Naive thymus-derived CD8-positive, alpha-beta T cell (primary cell): ENCODE measurements at regions not wholly inside any gene's neighbourhood (a gene's known extent, or its start where the extent isn't known, plus 50 kb on each side); places are given as distances from the start of the nearest gene placed in this dataset.

Experiments used
- ATAC-seq, 2 donors: fragments of 150-1000 bp; cut with Tn5 transposase in 1 of 2; sonication (Bioruptor Pico), chemical (Tn5 transposase) in 1 of 2; 1 replicate in 1 of 2; 2 replicates in 1 of 2; pipeline ENCODE4 v1.10.0; 2021; ENCODE audit warnings: mild to moderate bottlenecking in 2 of 2, moderate library complexity in 2 of 2
- POLR2A ChIA-PET: fragments of 350-600 bp; sonication (Branson Sonifier 250); formaldehyde crosslinking; loops from one replicate; lab custom pipeline; 2021; ENCODE audit warnings: antibody characterized with exemption; lab: Charles Lee
- DNase-seq, 10 donors: peaks; one replicate each; pipeline versions ENCODE4 v3.0.0 to v3.0.0-alpha.2; 2020 to 2022
- H3K27ac Mint-ChIP-seq, 10 donors: one replicate each; pipeline ENCODE4 v1.8.0; 2020 to 2022; ENCODE audit warnings: mild to moderate bottlenecking in 10 of 10, mixed read lengths in 10 of 10, moderate library complexity in 4 of 10, inconsistent platforms in 1 of 10
- H3K27me3 Mint-ChIP-seq, 5 donors: one replicate each; pipeline ENCODE4 v1.8.0; 2021 to 2022; ENCODE audit warnings: mixed read lengths in 5 of 5
- H3K36me3 Mint-ChIP-seq, 3 donors: one replicate each; pipeline ENCODE4 v1.8.0; 2020 to 2022; ENCODE audit warnings: mixed read lengths in 3 of 3, mild to moderate bottlenecking in 2 of 3, inconsistent platforms in 1 of 3
- H3K4me1 Mint-ChIP-seq, 4 donors: one replicate each; pipeline ENCODE4 v1.8.0; 2021 to 2022; ENCODE audit warnings: mixed read lengths in 4 of 4
- H3K4me3 Mint-ChIP-seq, 10 donors: one replicate each; pipeline ENCODE4 v1.8.0; 2020 to 2022; ENCODE audit warnings: mild to moderate bottlenecking in 10 of 10, mixed read lengths in 10 of 10, moderate library complexity in 6 of 10, inconsistent platforms in 1 of 10
- H3K9me3 Mint-ChIP-seq, 9 donors: one replicate each; pipeline ENCODE4 v1.8.0; 2020 to 2022; ENCODE audit warnings: mixed read lengths in 9 of 9, mild to moderate bottlenecking in 3 of 9, inconsistent platforms in 1 of 9, moderate library complexity in 1 of 9

- DNase-seq (no peak), ATAC-seq (no peak)
- Mint-ChIP-seq H3K4me3 (no peak overlapping the region), H3K4me1 (no peaks in the 10 kb centered on the region), H3K27me3 (no peaks in the 10 kb centered on the region), H3K9me3 (peaks cover 0 to 10% (median 0%) of the 10 kb centered on the region in 9 donors), H3K27ac (no peak overlapping the region), H3K36me3 (no peaks in the 10 kb centered on the region)
- POLR2A ChIA-PET, result no interaction called here
Measured at GRCh38 chr11:100545556-100545955, 141.5 kb upstream of the ARHGAP42 start.

- no peak overlapping the region for H3K4me3 Mint-ChIP-seq
- DNase-seq (no peak), ATAC-seq (no peak)
- POLR2A ChIA-PET, result no interaction called here
- H3K27me3 Mint-ChIP-seq, result no peaks in the 10 kb centered on the region
- H3K36me3 Mint-ChIP-seq, result no peaks in the 10 kb centered on the region
- H3K9me3 Mint-ChIP-seq, result peaks cover 0 to 6% (median 0%) of the 10 kb centered on the region in 9 donors
- H3K27ac Mint-ChIP-seq, result no peak overlapping the region
- H3K4me1 Mint-ChIP-seq, result no peaks in the 10 kb centered on the region
Measured at GRCh38 chr11:100545970-100546369, 141.1 kb upstream of the ARHGAP42 start.

- POLR2A ChIA-PET, result no interaction called here
- no peak for ATAC-seq
- no peaks in the 10 kb centered on the region for H3K4me1 Mint-ChIP-seq
- H3K36me3 Mint-ChIP-seq, result no peaks in the 10 kb centered on the region
- H3K9me3 Mint-ChIP-seq, result peaks cover 0 to 6% (median 0%) of the 10 kb centered on the region in 9 donors
- H3K27ac Mint-ChIP-seq, result no peak overlapping the region
- no peaks in the 10 kb centered on the region for H3K27me3 Mint-ChIP-seq
- no peak overlapping the region for H3K4me3 Mint-ChIP-seq
- DNase-seq, result no peak
Measured at GRCh38 chr11:100546714-100547113, 140.4 kb upstream of the ARHGAP42 start.

- no peak overlapping the region for H3K4me3 Mint-ChIP-seq
- no peaks in the 10 kb centered on the region for H3K36me3 Mint-ChIP-seq
- ATAC-seq (no peak), DNase-seq (no peak)
- POLR2A ChIA-PET, result no interaction called here
- H3K27me3 Mint-ChIP-seq, result peaks cover 1 to 8% (median 3%) of the 10 kb centered on the region in 5 donors
- H3K27ac Mint-ChIP-seq, result no peak overlapping the region
- peaks cover 0 to 8% (median 0%) of the 10 kb centered on the region in 9 donors for H3K9me3 Mint-ChIP-seq
- no peaks in the 10 kb centered on the region for H3K4me1 Mint-ChIP-seq
Measured at GRCh38 chr11:100550298-100550697, 136.8 kb upstream of the ARHGAP42 start.

GRCh38 chr11:100550912-100551632 is 136.0 kb upstream of the ARHGAP42 start:
- no peaks in the 10 kb centered on the region for H3K36me3 Mint-ChIP-seq
- no peaks in the 10 kb centered on the region for H3K4me1 Mint-ChIP-seq
- H3K4me3 Mint-ChIP-seq, result no peak overlapping the region
- H3K27me3 Mint-ChIP-seq, result peaks cover 1 to 9% (median 3%) of the 10 kb centered on the region in 5 donors
- ATAC-seq (no peak), DNase-seq (no peak)
- POLR2A ChIA-PET, result no interaction called here
- peaks cover 0 to 9% (median 0%) of the 10 kb centered on the region in 9 donors for H3K9me3 Mint-ChIP-seq
- H3K27ac Mint-ChIP-seq, result no peak overlapping the region

GRCh38 chr11:100555931-100556330 is 131.2 kb upstream of the ARHGAP42 start:
- Mint-ChIP-seq H3K27me3 (peaks cover 1 to 9% (median 3%) of the 10 kb centered on the region in 5 donors), H3K9me3 (peaks cover 0 to 9% (median 2%) of the 10 kb centered on the region in 9 donors)

GRCh38 chr11:100556781-100557180 is 130.3 kb upstream of the ARHGAP42 start:
- Mint-ChIP-seq H3K27ac (no peak overlapping the region), H3K9me3 (peaks cover 0 to 9% (median 2%) of the 10 kb centered on the region in 9 donors), H3K4me3 (no peak overlapping the region), H3K4me1 (no peaks in the 10 kb centered on the region), H3K27me3 (peaks cover 1 to 9% (median 3%) of the 10 kb centered on the region in 5 donors), H3K36me3 (no peaks in the 10 kb centered on the region)
- POLR2A ChIA-PET, result no interaction called here
- no peak for ATAC-seq
- no peak for DNase-seq

More at GRCh38 chr11:100555931-100556330, 131.2 kb upstream of the ARHGAP42 start:
- Mint-ChIP-seq H3K27ac (no peak overlapping the region), H3K36me3 (no peaks in the 10 kb centered on the region), H3K4me3 (no peak overlapping the region), H3K4me1 (no peaks in the 10 kb centered on the region)
- POLR2A ChIA-PET, result no interaction called here
- DNase-seq (no peak), ATAC-seq (no peak)

GRCh38 chr11:100557830-100558611 is 129.1 kb upstream of the ARHGAP42 start:
- H3K27me3 Mint-ChIP-seq, result peaks cover 1 to 9% (median 3%) of the 10 kb centered on the region in 5 donors
- no peak overlapping the region for H3K27ac Mint-ChIP-seq
- POLR2A ChIA-PET, result no interaction called here
- H3K4me1 Mint-ChIP-seq, result no peaks in the 10 kb centered on the region
- no peaks in the 10 kb centered on the region for H3K36me3 Mint-ChIP-seq
- DNase-seq (no peak), ATAC-seq (no peak)
- H3K4me3 Mint-ChIP-seq, result no peak overlapping the region
- peaks cover 0 to 9% (median 2%) of the 10 kb centered on the region in 9 donors for H3K9me3 Mint-ChIP-seq

GRCh38 chr11:100560606-100561005 is 126.5 kb upstream of the ARHGAP42 start:
- no peak for ATAC-seq
- Mint-ChIP-seq H3K27me3 (peaks cover 0 to 4% (median 0%) of the 10 kb centered on the region in 5 donors), H3K27ac (no peak overlapping the region), H3K4me3 (no peak overlapping the region), H3K36me3 (no peaks in the 10 kb centered on the region), H3K9me3 (peaks cover 0 to 5% (median 0%) of the 10 kb centered on the region in 9 donors), H3K4me1 (no peaks in the 10 kb centered on the region)
- no peak for DNase-seq
- POLR2A ChIA-PET, result no interaction called here

GRCh38 chr11:100561323-100561722 is 125.8 kb upstream of the ARHGAP42 start:
- ATAC-seq (no peak), DNase-seq (no peak)
- POLR2A ChIA-PET, result no interaction called here
- Mint-ChIP-seq H3K4me3 (no peak overlapping the region), H3K27ac (no peak overlapping the region), H3K36me3 (no peaks in the 10 kb centered on the region), H3K4me1 (no peaks in the 10 kb centered on the region), H3K27me3 (peaks cover 0 to 7% (median 0%) of the 10 kb centered on the region in 5 donors), H3K9me3 (peaks cover 0 to 5% (median 0%) of the 10 kb centered on the region in 9 donors)

- DNase-seq (no peak), ATAC-seq (no peak)
- Mint-ChIP-seq H3K27ac (no peak overlapping the region), H3K36me3 (no peaks in the 10 kb centered on the region), H3K4me1 (no peaks in the 10 kb centered on the region), H3K27me3 (peaks cover 0 to 7% (median 0%) of the 10 kb centered on the region in 5 donors), H3K9me3 (peaks cover 0 to 8% (median 0%) of the 10 kb centered on the region in 9 donors), H3K4me3 (no peak overlapping the region)
- POLR2A ChIA-PET, result no interaction called here
Measured at GRCh38 chr11:100562128-100562527, 125.0 kb upstream of the ARHGAP42 start.

GRCh38 chr11:100563541-100564280 is 123.4 kb upstream of the ARHGAP42 start:
- Mint-ChIP-seq H3K4me3 (no peak overlapping the region), H3K9me3 (peaks cover 0 to 3% (median 0%) of the 10 kb centered on the region in 9 donors), H3K27me3 (peaks cover 0 to 7% (median 2%) of the 10 kb centered on the region in 5 donors), H3K36me3 (no peaks in the 10 kb centered on the region), H3K27ac (no peak overlapping the region), H3K4me1 (no peaks in the 10 kb centered on the region)
- POLR2A ChIA-PET, result no interaction called here
- DNase-seq (no peak), ATAC-seq (no peak)
